ENCODE measurements at regions not wholly inside any gene's neighbourhood (a gene's known extent, or its start where the extent isn't known, plus 50 kb on each side); places are given as distances from the start of the nearest gene placed in this dataset.

DNA sequence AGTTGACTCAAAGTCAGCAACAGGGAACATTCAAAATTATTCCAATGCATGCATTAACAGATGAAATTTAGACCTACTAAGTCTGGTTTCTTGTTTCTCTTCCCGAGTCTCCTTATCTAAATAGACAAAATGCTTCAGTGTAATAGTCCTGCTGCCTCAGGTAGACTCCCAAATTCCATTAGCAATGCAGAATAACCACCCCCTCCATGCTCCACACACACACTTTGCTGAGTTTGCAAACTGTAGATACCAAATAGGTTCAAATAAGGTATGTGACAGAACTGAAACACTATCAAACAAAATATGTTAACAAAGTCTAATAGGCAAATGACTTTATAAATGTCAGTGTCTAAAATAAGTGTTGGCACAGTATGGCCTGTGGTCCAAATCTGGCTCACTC lies 451.1 kb upstream of the SOX5 start:
- H3K27ac ChIP-seq, result no peak overlapping the region
- no peak overlapping the region for H3K4me3 ChIP-seq

DNA sequence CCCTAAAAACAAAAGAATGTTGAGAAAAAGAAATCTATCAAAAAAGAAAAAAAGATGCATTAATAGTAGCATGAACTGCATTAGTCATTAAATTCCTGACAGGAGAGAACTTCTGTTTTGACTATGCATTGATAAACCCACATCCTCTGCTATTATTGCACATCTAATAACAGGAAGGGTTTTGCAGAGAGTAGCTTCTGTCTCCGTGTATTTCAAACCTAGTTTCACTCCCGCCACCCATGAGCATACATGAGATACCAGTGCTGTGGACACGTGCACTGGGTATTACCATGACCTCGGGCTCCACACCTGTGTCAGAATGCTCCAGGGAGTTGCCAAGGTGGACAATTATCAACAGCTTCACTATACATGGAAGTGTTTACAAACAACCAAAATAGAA lies 449.1 kb upstream of the SOX5 start:
- no peak overlapping the region for H3K4me3 ChIP-seq
- no peak overlapping the region for H3K27ac ChIP-seq

DNA sequence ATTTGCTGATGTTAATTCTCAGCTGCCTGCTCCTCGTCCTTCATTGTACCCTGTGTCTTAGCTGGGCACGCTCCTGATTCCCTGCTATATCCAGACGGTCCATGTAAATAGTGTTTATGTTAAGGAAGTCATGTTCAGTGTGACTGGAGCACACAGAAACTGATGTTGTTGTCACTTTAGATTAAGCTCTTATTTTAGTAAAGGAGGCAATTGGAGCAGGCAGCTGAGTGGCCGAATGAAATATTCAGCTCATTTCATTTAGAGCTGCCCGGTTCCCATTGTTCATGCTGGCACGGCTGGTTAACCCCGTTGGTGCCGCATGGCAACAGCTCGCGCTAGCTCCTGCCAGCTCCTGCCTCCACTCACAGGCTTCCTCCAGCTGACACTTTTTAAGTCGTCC lies 446.8 kb upstream of the SOX5 start:
- no peak overlapping the region for H3K4me3 ChIP-seq
- no peak overlapping the region for H3K27ac ChIP-seq

DNA sequence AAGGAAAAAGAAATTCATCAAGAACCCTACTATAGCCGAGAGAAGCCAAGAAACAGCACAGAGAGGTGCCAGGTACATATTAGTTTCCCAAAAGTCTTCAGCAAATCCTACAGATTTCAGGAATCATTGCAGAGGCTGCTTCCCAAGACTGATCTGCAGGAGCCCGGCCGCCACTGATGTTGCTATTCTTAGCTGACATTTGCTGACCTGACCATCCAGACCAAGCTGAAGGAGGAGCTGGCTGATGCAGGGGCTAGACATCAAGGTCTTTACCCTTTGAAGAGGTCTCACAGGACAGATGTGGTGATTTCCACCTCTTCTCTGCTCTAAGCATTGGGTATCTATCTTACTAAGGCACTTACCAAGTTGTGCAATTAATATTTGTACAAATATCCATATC lies 444.8 kb upstream of the SOX5 start:
- no peak overlapping the region for H3K27ac ChIP-seq

DNA sequence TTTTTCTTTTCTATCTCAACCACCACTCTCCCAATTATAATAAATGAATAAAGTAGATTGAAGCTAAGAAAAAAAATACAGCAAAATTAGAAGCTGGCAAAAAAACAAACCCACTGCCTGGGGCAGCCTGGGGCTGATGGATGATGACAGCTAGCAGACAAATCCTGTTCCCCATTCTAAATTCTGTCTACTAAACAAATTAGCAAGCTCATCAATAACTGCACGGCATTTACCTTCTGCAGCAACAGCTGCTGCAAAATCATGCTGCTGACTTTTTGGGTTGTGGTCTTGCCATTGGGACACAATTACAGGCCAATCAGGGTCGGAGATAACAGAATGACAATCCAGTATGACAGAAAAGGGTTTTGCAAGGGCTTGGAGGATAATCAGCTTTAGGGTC lies 443.6 kb upstream of the SOX5 start:
- no peak overlapping the region for H3K27ac ChIP-seq

More for the DNA sequence above, 444.8 kb upstream of the SOX5 start:
- no peak overlapping the region for H3K4me3 ChIP-seq

DNA sequence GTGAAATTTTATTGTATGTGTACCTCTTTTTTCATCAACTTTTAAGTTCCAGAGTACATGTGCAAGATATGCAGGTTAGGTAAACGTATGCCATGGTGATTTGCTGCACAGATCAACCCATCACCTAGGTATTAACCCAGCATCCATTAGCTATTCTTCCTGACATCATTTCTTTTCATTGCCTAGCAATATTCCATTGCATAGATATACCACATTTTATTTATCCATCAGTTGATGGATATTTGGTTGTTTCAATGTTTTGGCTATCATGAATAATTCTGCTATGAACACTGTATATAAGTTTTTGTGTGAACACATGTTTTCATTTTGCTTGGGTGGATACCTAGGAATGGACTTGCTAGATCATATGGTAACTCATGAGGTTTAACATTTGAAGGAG lies 439.9 kb upstream of the SOX5 start:
- no peak overlapping the region for H3K27ac ChIP-seq
- H3K4me3 ChIP-seq, result no peak overlapping the region

More for the DNA sequence above, 443.6 kb upstream of the SOX5 start:
- H3K4me3 ChIP-seq, result no peak overlapping the region

DNA sequence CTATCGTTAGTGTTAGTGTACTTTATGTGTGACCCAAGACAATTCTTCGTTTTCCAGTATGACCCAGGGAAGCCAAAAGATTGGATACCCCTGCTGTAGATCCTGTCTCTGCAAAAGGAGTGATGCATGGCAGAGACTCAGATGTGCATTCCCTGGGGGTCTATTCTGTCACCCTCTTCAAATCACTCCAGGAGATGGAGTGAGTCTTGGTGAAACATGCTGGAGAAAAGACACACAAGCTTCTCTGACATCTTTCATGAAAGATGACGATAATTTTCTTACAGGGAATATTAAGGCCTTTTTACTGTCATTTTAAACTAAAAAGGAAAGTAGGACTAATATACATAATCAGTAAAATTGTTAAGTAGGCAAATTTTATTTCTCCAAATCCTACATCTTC lies 437.9 kb upstream of the SOX5 start:
- Histone ChIP-seq H3K4me3 (no peak overlapping the region), H3K27ac (no peak overlapping the region)

DNA sequence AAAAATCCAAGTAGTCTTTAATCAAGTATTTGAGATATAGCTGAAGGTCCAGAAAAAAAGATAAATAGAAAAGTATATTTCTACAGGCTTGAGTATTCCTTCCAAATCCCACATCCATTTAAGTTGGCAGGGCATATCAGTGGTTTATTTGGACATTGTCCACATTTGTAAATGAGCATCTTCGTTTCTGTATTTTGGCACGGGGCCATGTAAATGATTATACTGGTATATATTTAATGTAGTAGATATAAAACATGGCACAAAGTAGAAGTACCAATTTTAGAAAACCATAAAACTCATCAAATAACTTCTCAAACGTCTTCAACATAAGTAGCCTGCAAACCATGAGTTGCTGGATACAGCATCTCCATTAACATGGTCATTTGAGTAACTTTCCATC lies 437.4 kb upstream of the SOX5 start:
- Histone ChIP-seq H3K27ac (no peak overlapping the region), H3K4me3 (no peak overlapping the region)

DNA sequence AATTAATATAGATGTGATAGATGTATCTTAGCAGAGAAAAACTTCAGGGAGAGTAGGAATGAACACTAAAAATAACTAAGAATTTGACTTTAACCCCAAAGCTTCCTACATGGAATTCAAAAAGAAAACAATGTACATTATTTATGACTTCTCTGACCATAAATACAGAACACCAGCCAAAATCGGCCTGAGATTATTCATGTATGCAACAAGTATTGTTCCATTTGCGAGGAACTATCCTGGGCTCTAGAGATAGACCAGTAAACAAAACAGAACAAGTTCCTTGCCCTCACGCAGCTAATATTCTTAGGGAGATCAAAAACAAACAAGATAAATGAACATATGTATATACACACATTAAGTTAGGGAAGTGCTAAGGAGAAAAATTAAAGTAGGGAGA lies 432.3 kb upstream of the SOX5 start:
- Histone ChIP-seq H3K4me3 (no peak overlapping the region), H3K27ac (no peak overlapping the region)

DNA sequence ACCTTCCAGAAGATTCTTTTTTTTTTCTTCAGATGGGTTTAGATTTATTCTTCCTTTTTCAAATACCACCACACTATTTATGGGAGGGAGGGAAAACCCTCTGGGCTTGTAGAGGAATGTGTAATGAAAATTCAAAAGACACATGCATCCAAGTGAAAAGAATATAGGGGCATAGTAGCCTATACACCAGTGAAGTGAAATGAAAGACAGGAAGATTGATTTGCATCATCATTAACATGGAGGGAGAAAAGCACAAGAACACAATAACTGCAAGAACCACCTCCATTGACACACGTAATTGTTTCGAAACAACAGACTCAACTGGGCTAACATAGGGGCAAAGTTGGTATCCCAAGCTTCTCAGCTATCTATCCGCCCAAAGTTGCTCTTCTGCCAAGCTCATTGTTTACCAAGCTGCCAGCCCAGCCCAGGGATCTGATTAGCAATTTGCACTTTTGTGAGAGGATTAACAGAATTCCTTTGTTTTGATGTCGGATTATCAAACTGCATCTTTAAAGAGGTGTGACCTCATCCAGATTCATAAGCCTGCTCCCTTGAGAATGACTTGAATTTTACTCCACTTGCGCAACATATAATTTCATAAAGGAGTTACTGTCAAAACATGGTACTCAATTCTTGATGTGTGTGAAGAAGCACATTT lies 430.5 kb upstream of the SOX5 start:
- no peak overlapping the region for H3K4me3 ChIP-seq
- H3K27ac ChIP-seq, result no peak overlapping the region

DNA sequence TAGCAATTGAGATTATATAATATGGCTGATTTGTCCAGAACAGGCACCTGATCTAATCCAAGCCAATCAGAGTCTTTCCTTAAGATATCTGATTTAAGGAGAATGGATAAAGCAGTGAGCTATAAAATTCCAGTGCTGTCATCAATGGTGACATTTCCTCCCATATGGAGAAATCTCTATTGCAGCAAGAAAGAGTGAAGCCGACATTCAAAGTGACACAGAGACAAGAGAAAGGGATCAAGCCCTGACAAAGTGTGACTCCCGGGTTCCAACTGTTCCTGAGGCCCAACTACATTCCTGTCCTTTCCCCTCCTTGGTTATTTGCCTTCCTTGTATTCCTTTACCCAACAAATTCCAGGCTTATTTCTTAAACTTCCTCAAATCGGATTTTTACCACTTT lies 430.0 kb upstream of the SOX5 start:
- Histone ChIP-seq H3K4me3 (no peak overlapping the region), H3K27ac (no peak overlapping the region)

DNA sequence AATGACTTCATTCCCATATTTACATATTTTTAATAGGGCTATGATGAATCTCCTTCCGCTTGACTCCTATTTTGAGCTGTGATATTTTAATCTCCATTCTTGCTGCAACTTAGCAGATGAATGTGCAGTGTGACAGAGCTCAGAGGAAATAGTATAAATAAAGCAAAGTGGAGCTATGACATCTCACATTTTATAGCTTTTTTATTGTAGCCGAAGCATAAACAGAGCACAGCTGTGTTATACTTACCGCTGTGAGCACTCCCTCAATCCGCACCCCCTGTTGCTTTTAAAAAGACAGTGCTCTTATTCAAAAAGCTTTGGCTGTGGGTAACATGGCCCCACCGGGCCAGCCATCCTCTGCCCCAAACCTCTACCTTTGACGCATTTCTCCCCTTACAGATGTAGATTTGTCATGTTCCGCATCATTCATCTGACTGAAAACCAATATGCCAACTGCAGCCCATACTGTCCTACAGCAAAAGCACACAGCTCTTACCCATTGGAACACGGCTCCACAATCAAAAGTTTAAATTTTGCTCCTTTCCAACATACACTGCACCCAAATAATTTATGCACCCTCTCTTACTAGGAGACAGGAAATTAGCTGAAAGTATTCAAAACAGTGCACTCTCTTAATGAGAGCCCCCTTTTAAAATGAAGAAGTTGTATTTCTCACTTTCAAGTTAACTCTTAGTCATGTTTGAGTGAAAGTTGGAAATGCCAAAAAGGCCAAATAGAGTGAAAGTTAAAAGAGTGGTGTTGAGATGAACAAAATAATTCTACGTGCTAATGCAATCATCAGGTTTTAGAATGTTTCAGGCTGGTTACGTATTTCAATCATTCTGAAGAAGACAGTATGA lies 429.3 kb upstream of the SOX5 start:
- Histone ChIP-seq H3K27ac (no peak overlapping the region), H3K4me3 (no peak overlapping the region)

DNA sequence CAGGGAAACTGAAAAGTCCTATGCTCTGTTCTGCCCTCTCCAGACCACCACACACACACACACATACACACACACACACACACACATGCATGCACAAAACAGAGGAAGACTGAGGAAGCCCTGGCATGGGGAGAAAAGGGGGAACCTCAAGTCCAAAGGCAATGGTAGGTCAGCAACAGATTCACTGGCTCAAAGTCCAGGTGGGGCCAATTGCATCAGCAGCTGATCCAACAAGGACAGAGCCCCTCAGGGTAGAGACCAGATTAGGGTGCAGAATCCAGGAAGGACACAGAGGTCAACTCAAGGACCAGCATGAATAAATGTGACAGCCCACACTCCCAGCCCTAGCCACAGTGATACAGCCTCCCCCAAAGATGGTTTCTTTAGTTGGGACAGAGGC lies 425.0 kb upstream of the SOX5 start:
- H3K27ac ChIP-seq, result no peak overlapping the region
- no peak overlapping the region for H3K4me3 ChIP-seq

DNA sequence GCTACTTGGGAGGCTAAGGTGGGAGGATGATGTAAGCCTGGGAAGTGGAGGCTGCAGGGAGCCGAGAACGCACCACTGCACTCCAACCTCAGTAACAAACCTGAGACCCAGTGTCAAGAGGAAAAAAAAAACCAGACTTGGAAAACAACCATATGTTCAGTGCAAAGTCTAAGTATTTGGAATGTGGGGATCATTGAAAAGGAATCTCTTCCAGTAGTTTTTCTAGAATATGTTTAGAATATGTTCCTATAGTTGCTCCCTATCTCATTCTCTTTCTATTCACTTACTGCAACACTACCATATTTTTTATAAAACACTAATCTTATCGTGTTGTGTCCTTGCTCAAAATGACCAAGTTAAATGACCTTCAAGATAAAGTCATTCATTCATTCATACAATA lies 423.5 kb upstream of the SOX5 start:
- Histone ChIP-seq H3K4me3 (no peak overlapping the region), H3K27ac (no peak overlapping the region)

DNA sequence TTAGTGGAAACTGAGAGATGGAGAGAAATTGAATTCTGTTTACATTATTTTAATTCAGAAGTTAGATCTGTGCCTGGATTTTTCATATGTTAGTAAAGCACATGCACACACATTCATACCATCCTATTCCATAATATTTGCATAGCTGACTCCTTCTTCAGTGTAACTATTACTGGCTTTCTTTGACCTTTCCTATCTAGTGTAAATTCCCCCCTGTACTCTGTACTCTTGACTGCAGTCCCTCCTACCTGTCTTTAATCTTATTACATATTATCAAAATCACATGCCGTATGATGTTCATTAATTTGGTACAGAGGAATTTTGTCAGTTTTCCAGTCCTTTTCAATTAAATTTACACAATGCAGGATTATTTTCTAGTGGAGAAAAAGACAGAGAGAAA lies 417.0 kb upstream of the SOX5 start:
- H3K27ac ChIP-seq, result no peak overlapping the region
- no peak overlapping the region for H3K4me3 ChIP-seq

DNA sequence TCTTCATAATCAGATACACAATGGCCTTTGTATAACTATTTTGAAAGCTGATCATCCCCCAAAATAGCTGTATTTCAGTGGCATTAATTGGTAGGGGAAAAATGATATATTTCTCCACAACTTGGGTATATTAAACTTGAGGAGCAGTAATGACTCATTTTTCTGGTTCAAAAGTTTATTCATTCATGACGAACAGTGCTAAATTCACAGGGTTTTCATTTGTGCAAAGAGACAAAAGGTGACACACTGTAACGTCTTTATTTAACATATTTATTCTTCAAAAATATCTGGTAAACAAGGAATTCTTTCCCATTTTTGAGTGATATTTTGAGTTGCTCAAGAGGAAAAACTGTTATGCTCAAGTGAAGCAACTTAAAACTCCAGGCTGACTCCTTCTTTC lies 415.5 kb upstream of the SOX5 start:
- Histone ChIP-seq H3K27ac (no peak overlapping the region), H3K4me3 (no peak overlapping the region)

DNA sequence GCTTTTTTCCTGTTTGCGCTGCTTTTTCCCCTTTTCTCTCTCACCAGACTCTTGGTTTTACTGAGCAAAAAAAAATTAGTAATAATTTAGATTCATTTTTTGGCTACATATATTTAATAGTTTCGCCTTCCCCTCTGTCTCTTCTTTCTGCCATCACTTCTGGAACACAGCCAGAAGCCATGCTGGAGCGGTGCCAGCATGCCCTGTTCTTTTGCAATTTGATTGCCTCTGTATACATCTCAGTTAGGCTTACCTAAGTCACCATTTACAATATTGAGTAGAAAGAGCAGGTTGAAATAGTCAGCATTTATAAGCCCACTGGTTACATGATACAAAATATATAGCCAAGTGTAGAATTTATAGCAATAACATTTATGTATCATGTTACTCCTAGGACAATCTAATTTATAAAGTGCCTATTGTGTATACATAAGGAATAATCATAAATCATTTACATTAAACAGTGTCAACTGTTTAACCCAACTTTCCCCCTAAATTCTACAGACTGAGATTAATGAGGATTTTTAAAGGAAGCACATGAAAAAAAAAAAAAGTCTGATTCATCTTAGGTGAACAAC lies 413.8 kb upstream of the SOX5 start:
- Histone ChIP-seq H3K27ac (no peak overlapping the region), H3K4me3 (no peak overlapping the region)

DNA sequence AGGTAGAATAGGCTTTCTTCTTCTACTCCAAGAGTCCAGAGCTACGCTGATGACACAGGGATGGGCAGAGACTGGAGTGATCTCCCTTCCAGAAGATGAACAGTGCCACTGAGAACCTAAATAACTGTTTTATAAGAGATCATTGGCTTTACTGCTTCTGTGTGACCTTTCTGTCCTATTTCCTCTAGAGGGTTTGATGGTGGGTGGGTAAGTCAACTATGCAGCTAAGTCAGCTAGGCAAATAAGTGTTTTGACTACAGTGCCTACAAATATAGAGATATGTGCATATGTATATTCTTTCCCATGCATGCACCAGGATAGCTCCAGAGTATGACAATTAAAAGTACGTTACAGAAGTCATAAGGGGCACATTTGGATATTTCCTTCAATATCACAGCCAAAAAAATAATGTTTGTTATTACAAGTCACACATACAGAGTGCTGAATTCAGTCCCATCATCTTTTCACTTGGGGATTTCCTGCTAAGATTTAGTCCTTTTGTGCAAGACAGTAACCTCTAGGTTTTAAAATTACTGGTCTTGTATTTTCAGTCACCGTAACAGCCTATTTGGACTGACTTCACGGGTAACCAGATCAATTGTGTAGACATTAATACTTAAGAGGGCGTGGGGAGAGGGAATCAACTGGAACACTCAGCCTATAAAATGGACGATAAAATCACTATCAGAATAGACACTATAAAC lies 412.6 kb upstream of the SOX5 start:
- H3K27ac ChIP-seq, result no peak overlapping the region
- H3K4me3 ChIP-seq, result no peak overlapping the region

DNA sequence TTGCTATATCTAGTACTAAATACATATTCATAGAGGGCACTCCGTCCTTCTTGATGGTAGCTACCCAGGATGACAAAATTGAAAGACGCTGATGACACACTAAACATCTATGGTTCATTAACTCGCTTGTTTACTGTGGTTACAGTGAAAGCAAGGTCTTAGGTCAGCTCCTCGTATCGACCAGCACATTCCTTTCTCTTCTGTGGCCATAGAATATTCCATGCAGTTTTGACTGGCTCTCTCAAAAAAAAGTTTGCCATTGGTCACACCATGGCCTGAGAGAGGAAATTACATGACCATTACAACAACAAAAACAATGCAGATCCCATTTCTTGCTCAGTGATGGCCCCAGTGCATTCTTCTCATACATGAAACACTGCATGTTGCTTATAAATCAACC lies 411.4 kb upstream of the SOX5 start:
- Histone ChIP-seq H3K4me3 (no peak overlapping the region), H3K27ac (no peak overlapping the region)

DNA sequence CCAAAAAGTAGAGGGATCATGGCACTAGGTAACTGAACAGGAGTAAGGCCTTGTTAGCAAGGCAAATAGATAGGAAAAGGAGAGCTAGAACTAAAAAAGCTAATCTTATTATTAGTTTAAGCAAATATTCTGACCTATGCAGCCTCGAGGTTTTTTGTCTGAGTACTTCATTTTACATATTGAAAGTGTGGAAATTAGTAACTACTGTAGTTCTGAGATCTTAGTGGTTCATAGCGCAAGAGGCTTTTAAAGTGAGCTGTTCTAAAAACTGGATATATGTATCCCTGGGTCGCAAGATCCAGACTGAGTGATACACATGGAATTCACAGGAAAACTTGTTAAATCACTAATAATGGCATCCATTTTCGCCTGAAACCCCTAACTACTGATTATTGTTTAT lies 411.0 kb upstream of the SOX5 start:
- Histone ChIP-seq H3K27ac (no peak overlapping the region), H3K4me3 (no peak overlapping the region)

DNA sequence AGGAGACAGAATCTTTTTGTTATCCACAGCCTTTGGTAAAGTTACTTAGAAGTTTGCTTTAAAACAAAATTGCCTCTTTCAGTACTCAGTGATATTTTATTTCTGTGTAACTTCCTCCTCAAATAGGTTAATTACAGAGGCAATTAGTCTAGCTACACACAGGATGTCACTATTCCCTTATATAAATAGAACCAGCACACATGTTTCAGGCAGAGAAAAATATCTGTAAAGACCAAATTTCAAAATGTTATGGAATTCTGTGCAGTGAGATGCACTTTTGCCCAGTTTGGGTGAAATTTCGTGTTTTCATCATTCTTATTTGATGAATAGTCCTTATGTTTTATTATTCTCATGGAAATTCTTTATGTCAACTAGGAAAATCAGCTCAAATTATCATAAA lies 410.6 kb upstream of the SOX5 start:
- Histone ChIP-seq H3K27ac (no peak overlapping the region), H3K4me3 (no peak overlapping the region)

All from skin epidermis (tissue), 12 donors.